HEK293 (cell line): ENCODE measurements at regions not wholly inside any gene's neighbourhood (a gene's known extent, or its start where the extent isn't known, plus 50 kb on each side); places are given as distances from the start of the nearest gene placed in this dataset.

Source experiments
- YY1 ChIP-seq: fragments of 450-650 bp; formaldehyde crosslinking; IDR thresholded peaks from 2 replicates; pipeline ENCODE4 v1.5.1; 2018; ENCODE audit warnings: missing biosample characterization, missing genetic modification characterization
- ZNF140 ChIP-seq: fragments of 450-650 bp; formaldehyde crosslinking; IDR thresholded peaks from 2 replicates; pipeline ENCODE4 v1.5.1; 2016; ENCODE audit warnings: missing biosample characterization, missing genetic modification characterization

- no peak for TF ChIP-seq ZNF140 (tag by site-specific recombination)
- no peak for TF ChIP-seq YY1 (tag by site-specific recombination)
Observed at GRCh38 chr18:73060666-73061288, 193.0 kb upstream of the NETO1 start.
